C1 segment of cervical spinal cord (tissue), 14 donors: ENCODE measurements at regions not wholly inside any gene's neighbourhood (a gene's known extent, or its start where the extent isn't known, plus 50 kb on each side); places are given as distances from the start of the nearest gene placed in this dataset.
A peak's percentile ranks its signal among the peaks of the same experiment; 100 is the strongest.

Experiments used
- DNase-seq, 14 donors: peaks; one replicate each; lab custom pipeline; 2025; lab: John Stamatoyannopoulos, UW

GRCh38 chr11:36931139-36931538, 333.1 kb upstream of the RAG2 start:
- DNase-seq, result no peak

- no peak for DNase-seq
Measured at GRCh38 chr11:36930256-36930655, 332.2 kb upstream of the RAG2 start.

- DNase-seq, result peak in 1 of 14 donors; percentile 1
Measured at GRCh38 chr11:36929401-36929800, 331.4 kb upstream of the RAG2 start.

- no peak for DNase-seq
Measured at GRCh38 chr11:36928621-36929020, 330.6 kb upstream of the RAG2 start.

- DNase-seq, result no peak
Measured at GRCh38 chr11:36899800-36900199, 301.8 kb upstream of the RAG2 start.

- DNase-seq, result no peak
Measured at GRCh38 chr11:36890841-36891240, 292.8 kb upstream of the RAG2 start.

GRCh38 chr11:36890121-36890679, 292.2 kb upstream of the RAG2 start:
- no peak for DNase-seq

- DNase-seq, result no peak
Measured at GRCh38 chr11:36885154-36885553, 287.1 kb upstream of the RAG2 start.

GRCh38 chr11:36878737-36879136, 280.7 kb upstream of the RAG2 start:
- no peak for DNase-seq

GRCh38 chr11:36877149-36877548, 279.1 kb upstream of the RAG2 start:
- no peak for DNase-seq

GRCh38 chr11:36876266-36876665, 278.2 kb upstream of the RAG2 start:
- DNase-seq, result no peak

GRCh38 chr11:36874291-36874690, 276.3 kb upstream of the RAG2 start:
- DNase-seq, result no peak

- DNase-seq, result no peak
Measured at GRCh38 chr11:36870361-36870760, 272.3 kb upstream of the RAG2 start.

GRCh38 chr11:36868380-36868779, 270.3 kb upstream of the RAG2 start:
- no peak for DNase-seq

- DNase-seq, result no peak
Measured at GRCh38 chr11:36865846-36866245, 267.8 kb upstream of the RAG2 start.

GRCh38 chr11:36854875-36855274, 256.8 kb upstream of the RAG2 start:
- no peak for DNase-seq

GRCh38 chr11:36848660-36849059, 250.6 kb upstream of the RAG2 start:
- no peak for DNase-seq

GRCh38 chr11:36840378-36840777, 242.3 kb upstream of the RAG2 start:
- peak in 3 of 14 donors; percentile 3 to 5 (median 3) for DNase-seq

- DNase-seq, result no peak
Measured at GRCh38 chr11:36837831-36838437, 239.9 kb upstream of the RAG2 start.

GRCh38 chr11:36825251-36825650, 227.2 kb upstream of the RAG2 start:
- DNase-seq, result no peak

- DNase-seq, result no peak
Measured at GRCh38 chr11:36824349-36824748, 226.3 kb upstream of the RAG2 start.

- DNase-seq, result no peak
Measured at GRCh38 chr11:36822829-36823228, 224.8 kb upstream of the RAG2 start.

GRCh38 chr11:36818410-36818809, 220.4 kb upstream of the RAG2 start:
- peak in 1 of 14 donors; percentile 3 for DNase-seq
